ENCODE measurements at regions not wholly inside any gene's neighbourhood (a gene's known extent, or its start where the extent isn't known, plus 50 kb on each side); places are given as distances from the start of the nearest gene placed in this dataset.

GRCh38 chr3:148605521-148605920 lies 92.2 kb upstream of the AGTR1 start:
- TF ChIP-seq, protein P1, sequence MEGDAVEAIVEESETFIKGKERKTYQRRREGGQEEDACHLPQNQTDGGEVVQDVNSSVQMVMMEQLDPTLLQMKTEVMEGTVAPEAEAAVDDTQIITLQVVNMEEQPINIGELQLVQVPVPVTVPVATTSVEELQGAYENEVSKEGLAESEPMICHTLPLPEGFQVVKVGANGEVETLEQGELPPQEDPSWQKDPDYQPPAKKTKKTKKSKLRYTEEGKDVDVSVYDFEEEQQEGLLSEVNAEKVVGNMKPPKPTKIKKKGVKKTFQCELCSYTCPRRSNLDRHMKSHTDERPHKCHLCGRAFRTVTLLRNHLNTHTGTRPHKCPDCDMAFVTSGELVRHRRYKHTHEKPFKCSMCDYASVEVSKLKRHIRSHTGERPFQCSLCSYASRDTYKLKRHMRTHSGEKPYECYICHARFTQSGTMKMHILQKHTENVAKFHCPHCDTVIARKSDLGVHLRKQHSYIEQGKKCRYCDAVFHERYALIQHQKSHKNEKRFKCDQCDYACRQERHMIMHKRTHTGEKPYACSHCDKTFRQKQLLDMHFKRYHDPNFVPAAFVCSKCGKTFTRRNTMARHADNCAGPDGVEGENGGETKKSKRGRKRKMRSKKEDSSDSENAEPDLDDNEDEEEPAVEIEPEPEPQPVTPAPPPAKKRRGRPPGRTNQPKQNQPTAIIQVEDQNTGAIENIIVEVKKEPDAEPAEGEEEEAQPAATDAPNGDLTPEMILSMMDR (IDR thresholded peaks at IDR 0.05; ENCODE audit: insufficient read depth, low read depth, low read length), result no peak
- TF ChIP-seq EZH2 (IDR thresholded peaks at IDR 0.05; ENCODE audit: insufficient read depth, low read length), result no peak
